Body of pancreas (tissue), 4 donors: ENCODE measurements at regions not wholly inside any gene's neighbourhood (a gene's known extent, or its start where the extent isn't known, plus 50 kb on each side); places are given as distances from the start of the nearest gene placed in this dataset.

ENCODE experiments used
- ATAC-seq: fragments of 150-250 bp; one replicate; pipeline ENCODE4 v1.9.1; 2016
- DNase-seq, 4 donors: peaks; one replicate each; pipeline ENCODE4 v3.0.0-alpha.2; 2019
- H3K27ac ChIP-seq, 4 donors: fragments of 200-600 bp; sonication (generic); 1 replicate in 3 of 4; 2 replicates in 1 of 4; pipeline versions ENCODE4 v1.5.1 to v1.6.1; 2016 to 2019; ENCODE audit warnings: mild to moderate bottlenecking in 1 of 4, mixed read lengths in 1 of 4, moderate library complexity in 1 of 4
- H3K27me3 ChIP-seq, 2 donors: fragments of 200-600 bp; sonication (generic); one replicate each; pipeline ENCODE4 v1.6.0; 2016; ENCODE audit warnings: mild to moderate bottlenecking in 1 of 2
- H3K36me3 ChIP-seq, 2 donors: fragments of 200-600 bp; sonication (generic); replicated peaks in 1 of 2; 2 replicates each; pipeline ENCODE4 v1.5.1; 2016; ENCODE audit warnings: low read depth in 2 of 2; ENCODE audit not compliant: insufficient read depth in 1 of 2
- H3K4me1 ChIP-seq: fragments of 200-600 bp; sonication (generic); one replicate; pipeline ENCODE4 v1.6.0; 2016
- H3K4me3 ChIP-seq, 2 donors: fragments of 200-600 bp; sonication (generic); 1 replicate in 1 of 2; 2 replicates in 1 of 2; pipeline ENCODE4 v1.5.1; 2016 to 2019
- H3K9me3 ChIP-seq, 3 donors: fragments of 200-600 bp; sonication (generic); 1 replicate in 2 of 3; 2 replicates in 1 of 3; pipeline ENCODE4 v1.5.1; 2016
- POLR2A ChIP-seq, 3 donors: fragments of 450-650 bp; IDR thresholded peaks; one replicate each; pipeline ENCODE4 v1.6.1; 2016; ENCODE audit warnings: antibody characterized with exemption in 3 of 3, mild to moderate bottlenecking in 2 of 3
- WGBS, 2 donors: methylation state at CpG; one replicate each; pipeline ENCODE4 v1.1.5; 2017; 5-methylcytosine and 5-hydroxymethylcytosine counted together
- intact Hi-C: fragments of 100-400 bp; cut with DNase I; formaldehyde crosslinking; loops from one replicate; pipeline ENCODE4 v1.15.1; 2023
- TF ChIP-seq, protein P1 (sequence below), 7 experiments: fragments of 450-650 bp in 4 of 7; fragments of 200-600 bp in 3 of 7; sonication (generic) in 3 of 7; IDR thresholded peaks; one replicate each; pipeline ENCODE4 v1.5.1; 2016 to 2019; ENCODE audit warnings: antibody characterized with exemption in 7 of 7

DNA sequence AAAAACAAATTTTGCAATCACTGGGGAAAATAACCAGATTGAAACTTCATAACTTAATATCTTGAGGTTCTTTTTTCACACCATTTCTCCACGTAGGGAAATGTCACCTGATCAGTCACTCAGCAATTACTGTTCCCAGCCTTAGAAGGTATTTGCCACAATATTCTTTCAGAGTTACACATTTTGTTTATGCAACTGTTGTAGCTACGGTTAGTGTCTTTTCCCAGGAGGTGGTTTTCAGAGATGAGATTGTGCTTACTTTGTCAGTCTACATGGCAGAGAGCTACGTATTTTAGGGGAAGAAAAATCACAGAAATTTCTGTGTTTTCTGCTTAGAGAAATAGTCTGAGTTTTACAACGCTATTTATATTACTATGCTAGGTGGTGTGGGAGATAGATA, 792.8 kb upstream of the B3GALT2 start:
- H3K4me3 ChIP-seq, result no peak overlapping the region

DNA sequence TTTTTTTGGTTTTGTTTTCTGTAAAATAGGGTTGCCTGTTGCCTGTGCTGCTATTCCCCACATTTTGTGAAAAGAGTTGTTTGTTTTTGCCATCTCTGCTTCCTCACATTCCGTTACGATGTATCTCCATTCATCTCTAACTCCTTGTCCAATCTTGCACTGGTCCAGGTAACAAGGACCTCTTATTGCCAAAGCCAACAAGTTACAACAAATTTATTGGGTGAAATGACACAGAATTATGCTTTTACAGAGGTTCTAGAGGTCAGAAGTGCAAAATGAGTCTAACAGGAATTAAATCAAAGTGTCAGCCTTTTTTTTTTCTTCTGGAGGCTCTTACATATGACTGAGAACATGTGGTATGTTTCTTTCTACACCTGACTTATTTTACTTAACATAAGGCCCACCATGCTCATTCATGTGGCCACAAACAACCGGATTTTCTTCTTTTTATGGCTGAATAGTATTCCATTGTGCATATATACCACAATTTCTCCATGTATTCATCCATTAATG, 787.9 kb upstream of the B3GALT2 start:
- DNase-seq, result no peak
- Histone ChIP-seq H3K27ac (no peak overlapping the region), H3K4me3 (no peak overlapping the region), H3K27me3 (no peaks in the 10 kb centered on the region), H3K9me3 (no peaks in the 10 kb centered on the region), H3K4me1 (no peaks in the 10 kb centered on the region), H3K36me3 (no peaks in the 10 kb centered on the region)
- WGBS, 2 donors, result 58 to 65% methylated on average over 3 of the region's 3 CpGs
- intact Hi-C loops, result no loop called here
- TF ChIP-seq, protein P1, sequence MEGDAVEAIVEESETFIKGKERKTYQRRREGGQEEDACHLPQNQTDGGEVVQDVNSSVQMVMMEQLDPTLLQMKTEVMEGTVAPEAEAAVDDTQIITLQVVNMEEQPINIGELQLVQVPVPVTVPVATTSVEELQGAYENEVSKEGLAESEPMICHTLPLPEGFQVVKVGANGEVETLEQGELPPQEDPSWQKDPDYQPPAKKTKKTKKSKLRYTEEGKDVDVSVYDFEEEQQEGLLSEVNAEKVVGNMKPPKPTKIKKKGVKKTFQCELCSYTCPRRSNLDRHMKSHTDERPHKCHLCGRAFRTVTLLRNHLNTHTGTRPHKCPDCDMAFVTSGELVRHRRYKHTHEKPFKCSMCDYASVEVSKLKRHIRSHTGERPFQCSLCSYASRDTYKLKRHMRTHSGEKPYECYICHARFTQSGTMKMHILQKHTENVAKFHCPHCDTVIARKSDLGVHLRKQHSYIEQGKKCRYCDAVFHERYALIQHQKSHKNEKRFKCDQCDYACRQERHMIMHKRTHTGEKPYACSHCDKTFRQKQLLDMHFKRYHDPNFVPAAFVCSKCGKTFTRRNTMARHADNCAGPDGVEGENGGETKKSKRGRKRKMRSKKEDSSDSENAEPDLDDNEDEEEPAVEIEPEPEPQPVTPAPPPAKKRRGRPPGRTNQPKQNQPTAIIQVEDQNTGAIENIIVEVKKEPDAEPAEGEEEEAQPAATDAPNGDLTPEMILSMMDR (IDR thresholded peaks at IDR 0.05), result no peak
- ATAC-seq, result no peak

More for the DNA sequence above, 792.8 kb upstream of the B3GALT2 start:
- TF ChIP-seq POLR2A (IDR thresholded peaks at IDR 0.05), result no peak
- TF ChIP-seq, protein P1 (IDR thresholded peaks at IDR 0.05), result no peak
- Histone ChIP-seq H3K36me3 (no peaks in the 10 kb centered on the region), H3K27ac (no peak overlapping the region), H3K9me3 (no peaks in the 10 kb centered on the region), H3K27me3 (no peaks in the 10 kb centered on the region), H3K4me1 (no peaks in the 10 kb centered on the region)
- WGBS, 2 donors, result 54 to 58% methylated on average over 4 of the region's 4 CpGs
- DNase-seq (no peak), ATAC-seq (no peak)
- intact Hi-C loops, result no loop called here

DNA sequence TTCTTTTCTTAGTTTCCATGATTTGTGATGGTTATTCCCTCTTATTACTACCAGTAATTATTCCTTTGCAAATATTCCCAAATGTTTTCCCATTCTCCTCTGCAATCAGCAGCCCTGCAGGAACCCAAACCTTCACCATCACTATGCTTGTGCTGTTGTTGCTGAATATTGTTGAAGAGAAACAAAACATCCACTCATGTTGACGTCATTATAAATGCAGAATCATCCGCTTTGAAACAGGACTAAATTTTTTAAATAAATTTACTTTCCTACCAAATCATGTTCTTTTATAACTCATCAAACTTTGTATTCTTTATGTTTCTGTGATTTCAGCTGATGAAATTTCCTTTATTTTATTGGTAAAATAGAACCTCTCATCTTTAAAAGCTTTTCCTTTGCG, 787.0 kb upstream of the B3GALT2 start:
- H3K4me3 ChIP-seq, result no peak overlapping the region
- DNase-seq, result no peak
- H3K4me1 ChIP-seq, result no peaks in the 10 kb centered on the region
- WGBS, 2 donors, result 76 to 91% methylated on average over 3 of the region's 3 CpGs
- H3K27me3 ChIP-seq, result no peaks in the 10 kb centered on the region
- H3K27ac ChIP-seq, result no peak overlapping the region
- H3K36me3 ChIP-seq, result no peaks in the 10 kb centered on the region
- no peak for TF ChIP-seq POLR2A (IDR thresholded peaks at IDR 0.05)
- TF ChIP-seq, protein P1 (IDR thresholded peaks at IDR 0.05), result no peak
- no peaks in the 10 kb centered on the region for H3K9me3 ChIP-seq
- intact Hi-C loops, result no loop called here
- ATAC-seq, result no peak

DNA sequence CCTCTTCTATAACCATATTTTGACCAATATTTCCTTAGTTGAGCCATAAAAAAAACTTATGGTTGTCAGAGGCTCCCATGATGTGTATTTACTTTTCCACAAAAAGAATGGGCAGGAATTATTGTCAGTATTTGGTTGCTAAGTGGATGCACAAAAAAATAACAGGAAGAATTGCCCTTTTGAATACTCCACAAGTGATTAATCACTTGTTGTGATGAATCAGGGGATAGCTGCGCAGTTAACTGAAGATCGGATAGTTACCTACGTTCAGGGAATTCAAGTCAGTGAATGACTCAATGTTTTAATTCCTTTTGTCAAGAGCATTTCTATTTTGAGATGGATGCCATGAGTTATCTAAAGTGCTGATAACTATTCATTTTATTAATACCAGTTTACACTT, 785.2 kb upstream of the B3GALT2 start:
- H3K4me1 ChIP-seq, result no peaks in the 10 kb centered on the region
- no peak overlapping the region for H3K4me3 ChIP-seq
- no peaks in the 10 kb centered on the region for H3K27me3 ChIP-seq
- no peaks in the 10 kb centered on the region for H3K36me3 ChIP-seq
- no peaks in the 10 kb centered on the region for H3K9me3 ChIP-seq
- DNase-seq (no peak), ATAC-seq (no peak)
- no peak for TF ChIP-seq POLR2A (IDR thresholded peaks at IDR 0.05)
- TF ChIP-seq, protein P1 (IDR thresholded peaks at IDR 0.05), result no peak
- intact Hi-C loops, result no loop called here
- WGBS, 2 donors, result 77 to 80% methylated on average over 3 of the region's 3 CpGs
- no peak overlapping the region for H3K27ac ChIP-seq

DNA sequence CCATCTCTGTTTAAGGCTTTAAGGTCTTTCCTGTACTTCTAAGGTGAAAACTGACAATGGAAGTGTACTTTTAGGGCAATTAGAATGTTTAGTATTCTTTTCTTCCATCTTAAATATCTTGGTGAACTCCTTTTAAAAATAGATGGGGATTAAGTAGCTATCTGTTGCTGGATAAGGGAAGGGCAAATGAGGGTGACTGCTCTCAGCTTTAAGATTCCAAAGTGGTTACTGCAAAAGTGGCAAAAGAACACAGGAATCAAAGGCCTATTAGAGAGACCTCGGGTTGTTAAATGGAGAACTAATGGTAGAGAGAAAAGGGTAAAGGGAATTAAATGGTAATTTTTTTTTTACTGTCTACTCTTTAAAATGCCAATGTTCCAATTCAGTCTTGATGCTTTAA, 774.1 kb upstream of the B3GALT2 start:
- Histone ChIP-seq H3K27me3 (no peaks in the 10 kb centered on the region), H3K36me3 (no peaks in the 10 kb centered on the region), H3K4me3 (no peak overlapping the region), H3K9me3 (no peaks in the 10 kb centered on the region), H3K27ac (no peak overlapping the region), H3K4me1 (no peaks in the 10 kb centered on the region)
- 47 to 49% methylated on average over 1 of the region's 1 CpG for WGBS, 2 donors
- intact Hi-C loops, result no loop called here
- DNase-seq (no peak), ATAC-seq (no peak)
- no peak for TF ChIP-seq POLR2A (IDR thresholded peaks at IDR 0.05)
- TF ChIP-seq, protein P1 (IDR thresholded peaks at IDR 0.05), result no peak
